GM12864 (cell line): ENCODE measurements at regions not wholly inside any gene's neighbourhood (a gene's known extent, or its start where the extent isn't known, plus 50 kb on each side); places are given as distances from the start of the nearest gene placed in this dataset.

ENCODE experiments used
- DNase-seq: peaks from one replicate; pipeline ENCODE4 v3.0.0-alpha.2; 2011; ENCODE audit warnings: low read depth
- H3K4me3 ChIP-seq: 2 replicates; pipeline ENCODE4 v1.5.1; 2011; ENCODE audit warnings: mild to moderate bottlenecking, low read depth, low read length, control low read depth
- TF ChIP-seq, protein P1 (sequence below): IDR thresholded peaks from 2 replicates; pipeline ENCODE4 v1.5.1; 2011; ENCODE audit warnings: low read depth, mild to moderate bottlenecking, moderate library complexity, low read length, control low read depth, inconsistent platforms; ENCODE audit errors: missing control alignments

DNA sequence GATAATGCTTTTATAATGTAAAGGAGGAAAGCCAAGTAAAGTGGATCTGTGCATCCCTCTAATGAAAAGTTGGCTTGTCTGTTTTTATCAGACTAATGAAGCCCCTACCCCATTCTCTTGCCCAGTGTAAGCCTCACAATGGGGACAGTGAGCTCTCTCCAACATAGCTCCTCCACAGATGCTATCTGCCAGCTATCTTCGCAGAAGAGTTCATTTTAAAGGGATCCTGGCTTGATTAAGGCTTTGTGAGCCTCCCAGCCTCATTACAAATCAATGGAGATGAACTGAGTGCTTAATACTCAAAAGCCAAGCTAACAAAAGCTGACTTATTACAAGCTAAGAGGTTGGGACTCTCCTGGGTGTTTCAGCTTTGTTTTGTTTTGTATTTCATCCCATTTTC is 514.7 kb downstream of the NUF2 start:
- DNase-seq, result no peak
- TF ChIP-seq, protein P1, sequence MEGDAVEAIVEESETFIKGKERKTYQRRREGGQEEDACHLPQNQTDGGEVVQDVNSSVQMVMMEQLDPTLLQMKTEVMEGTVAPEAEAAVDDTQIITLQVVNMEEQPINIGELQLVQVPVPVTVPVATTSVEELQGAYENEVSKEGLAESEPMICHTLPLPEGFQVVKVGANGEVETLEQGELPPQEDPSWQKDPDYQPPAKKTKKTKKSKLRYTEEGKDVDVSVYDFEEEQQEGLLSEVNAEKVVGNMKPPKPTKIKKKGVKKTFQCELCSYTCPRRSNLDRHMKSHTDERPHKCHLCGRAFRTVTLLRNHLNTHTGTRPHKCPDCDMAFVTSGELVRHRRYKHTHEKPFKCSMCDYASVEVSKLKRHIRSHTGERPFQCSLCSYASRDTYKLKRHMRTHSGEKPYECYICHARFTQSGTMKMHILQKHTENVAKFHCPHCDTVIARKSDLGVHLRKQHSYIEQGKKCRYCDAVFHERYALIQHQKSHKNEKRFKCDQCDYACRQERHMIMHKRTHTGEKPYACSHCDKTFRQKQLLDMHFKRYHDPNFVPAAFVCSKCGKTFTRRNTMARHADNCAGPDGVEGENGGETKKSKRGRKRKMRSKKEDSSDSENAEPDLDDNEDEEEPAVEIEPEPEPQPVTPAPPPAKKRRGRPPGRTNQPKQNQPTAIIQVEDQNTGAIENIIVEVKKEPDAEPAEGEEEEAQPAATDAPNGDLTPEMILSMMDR, result no peak
- H3K4me3 ChIP-seq, result no peak overlapping the region

DNA sequence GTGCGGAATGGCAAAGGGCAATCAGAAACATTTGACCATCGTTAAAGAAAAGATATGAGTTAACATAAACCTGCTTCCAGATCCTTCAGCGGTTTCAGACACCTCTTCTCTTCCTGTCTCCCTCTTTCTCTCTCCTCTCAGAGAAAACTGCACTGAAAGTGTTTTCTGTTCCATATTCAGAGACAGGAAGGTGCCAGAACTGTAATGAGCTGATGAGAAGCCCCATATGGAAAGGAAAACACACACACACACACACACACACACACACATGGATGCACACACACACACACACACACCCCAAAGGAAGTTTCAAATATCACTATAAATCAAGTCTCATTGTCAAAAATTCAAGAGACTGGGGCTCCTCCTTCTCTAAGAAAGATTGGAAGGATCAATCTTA is 515.5 kb downstream of the NUF2 start:
- DNase-seq, result no peak
- no peak overlapping the region for H3K4me3 ChIP-seq
- TF ChIP-seq, protein P1, result no peak

DNA sequence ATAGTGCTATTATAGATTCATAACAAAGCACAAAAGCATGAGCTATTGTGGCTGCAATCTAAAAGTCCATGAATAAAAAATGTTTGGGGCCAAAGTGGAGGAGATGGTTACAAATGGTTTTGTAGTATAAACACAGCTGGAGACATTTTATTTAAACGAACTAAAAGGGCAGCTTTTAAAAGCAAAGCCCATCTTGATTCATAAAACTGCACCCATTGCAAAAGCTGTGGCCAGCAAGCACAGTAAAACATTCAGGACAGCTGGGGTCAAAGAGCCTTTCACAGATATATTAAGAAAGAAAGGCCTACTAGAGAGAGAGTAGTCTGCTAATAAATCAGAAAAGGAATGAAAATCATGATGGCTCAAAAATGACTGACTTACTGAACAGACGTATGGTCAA is 520.8 kb downstream of the NUF2 start:
- no peak for DNase-seq
- no peak overlapping the region for H3K4me3 ChIP-seq
- TF ChIP-seq, protein P1, result no peak

DNA sequence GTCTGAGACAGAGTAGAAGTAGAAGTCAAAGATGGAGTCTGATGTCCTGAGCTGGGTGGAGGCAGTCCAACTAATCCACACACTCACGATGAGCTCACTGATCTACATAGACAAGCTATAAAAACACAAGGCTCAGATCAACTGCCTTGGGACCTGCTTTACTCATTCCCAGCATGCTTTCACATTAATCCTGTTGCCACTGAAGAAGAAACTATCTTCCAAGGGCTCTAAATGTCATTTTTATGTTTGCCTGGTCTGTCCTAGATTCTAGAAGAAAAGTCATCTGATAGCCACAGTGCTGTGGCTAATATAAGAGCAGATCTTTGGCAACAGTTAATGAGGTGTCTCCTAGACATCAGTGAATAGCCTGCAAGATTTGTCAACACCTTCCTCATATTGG is 522.7 kb downstream of the NUF2 start:
- no peak for DNase-seq
- TF ChIP-seq, protein P1, result no peak
- H3K4me3 ChIP-seq, result no peak overlapping the region

DNA sequence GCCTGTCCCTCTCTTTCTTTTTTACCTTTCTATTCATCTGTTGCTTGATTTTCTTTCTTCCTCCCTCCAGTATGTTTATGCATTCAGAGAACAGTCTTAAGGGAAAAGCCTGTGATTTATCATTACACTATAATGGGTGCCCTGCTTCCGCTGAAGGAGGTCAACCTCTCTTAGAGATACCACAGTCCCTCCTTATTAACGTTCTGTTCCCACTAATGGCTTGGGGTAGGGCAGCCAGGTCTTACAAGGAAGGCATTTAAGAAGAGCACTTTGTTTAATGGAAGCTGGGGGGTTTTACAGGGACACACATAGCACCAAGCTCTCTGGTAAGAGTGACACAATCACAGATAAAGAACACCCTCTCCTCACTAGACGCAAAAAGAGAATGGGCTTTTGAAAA is 523.5 kb downstream of the NUF2 start:
- no peak for DNase-seq
- TF ChIP-seq, protein P1, result no peak

DNA sequence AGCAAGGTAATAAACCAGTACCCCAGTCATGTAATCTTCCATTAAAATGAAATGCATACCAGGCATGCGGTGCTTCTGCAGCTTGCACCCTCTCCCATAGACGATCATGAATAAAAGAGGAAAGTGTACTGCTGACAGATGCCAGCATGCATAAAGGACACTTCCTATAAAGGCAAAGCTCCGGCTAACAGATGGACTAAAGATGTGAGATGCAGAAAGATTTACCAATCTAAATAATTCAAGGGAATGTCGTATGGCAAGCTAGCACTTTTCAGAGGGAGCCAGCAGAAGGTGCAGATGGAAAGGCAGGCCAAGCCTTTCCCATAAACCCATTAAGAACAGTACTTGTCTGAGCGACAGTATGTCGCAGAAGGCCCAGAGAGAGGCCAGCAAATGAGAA is 542.0 kb downstream of the NUF2 start:
- TF ChIP-seq, protein P1, result no peak
- DNase-seq, result no peak
- H3K4me3 ChIP-seq, result no peak overlapping the region

More for the DNA sequence above, 523.5 kb downstream of the NUF2 start:
- H3K4me3 ChIP-seq, result no peak overlapping the region

DNA sequence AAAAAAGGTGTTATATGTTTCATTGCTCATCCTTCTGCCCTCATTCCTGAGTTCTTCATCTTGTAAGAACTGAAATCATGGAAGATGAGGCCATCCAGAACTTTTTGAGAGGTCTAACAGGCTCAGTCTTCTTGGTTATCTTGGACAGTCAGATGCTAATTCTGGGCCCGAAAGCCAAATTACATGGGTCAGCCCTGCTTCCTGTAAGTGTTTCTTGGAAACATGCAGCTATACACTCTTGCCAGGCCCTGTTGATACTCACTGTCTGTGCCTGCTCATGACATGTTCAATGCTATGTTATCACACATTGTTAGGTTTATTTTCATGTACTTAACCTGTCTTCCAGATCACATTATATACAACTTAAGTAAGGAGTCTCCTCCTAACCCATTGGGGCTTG is 542.5 kb downstream of the NUF2 start:
- DNase-seq, result no peak
- no peak overlapping the region for H3K4me3 ChIP-seq
- TF ChIP-seq, protein P1, result no peak
